GM18867 (cell line): ENCODE measurements at regions not wholly inside any gene's neighbourhood (a gene's known extent, or its start where the extent isn't known, plus 50 kb on each side); places are given as distances from the start of the nearest gene placed in this dataset.
"Not testable (repeated sequence)": the region's sequence is repeated elsewhere in the genome, so short reads cannot be mapped to it uniquely, and the experiment has no call there.

ENCODE experiments used
- ATAC-seq: cut with Tn5 transposase; IDR thresholded peaks from one replicate; pipeline ENCODE4 v1.9.1; 2021; ENCODE audit warnings: mild to moderate bottlenecking, moderate library complexity; ENCODE audit not compliant: unreplicated experiment

DNA sequence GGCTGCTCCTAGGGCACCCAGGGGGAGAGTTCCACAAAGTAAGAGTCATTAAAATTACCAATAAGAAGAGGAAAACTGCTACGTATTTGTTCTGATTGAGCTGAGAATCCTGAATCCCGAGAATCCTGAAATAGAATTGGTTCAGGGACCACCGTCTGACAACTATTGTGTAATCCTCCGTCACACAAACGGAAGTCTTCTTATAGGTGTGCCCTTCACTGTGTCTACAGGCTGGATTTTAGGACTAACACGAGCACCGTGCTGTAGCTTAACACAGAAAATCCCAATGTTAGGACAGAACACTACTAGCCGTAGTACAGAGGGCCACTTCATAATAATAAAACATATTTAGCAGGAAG is 50.6 kb upstream of the RNF182 start:
- ATAC-seq, result no peak

DNA sequence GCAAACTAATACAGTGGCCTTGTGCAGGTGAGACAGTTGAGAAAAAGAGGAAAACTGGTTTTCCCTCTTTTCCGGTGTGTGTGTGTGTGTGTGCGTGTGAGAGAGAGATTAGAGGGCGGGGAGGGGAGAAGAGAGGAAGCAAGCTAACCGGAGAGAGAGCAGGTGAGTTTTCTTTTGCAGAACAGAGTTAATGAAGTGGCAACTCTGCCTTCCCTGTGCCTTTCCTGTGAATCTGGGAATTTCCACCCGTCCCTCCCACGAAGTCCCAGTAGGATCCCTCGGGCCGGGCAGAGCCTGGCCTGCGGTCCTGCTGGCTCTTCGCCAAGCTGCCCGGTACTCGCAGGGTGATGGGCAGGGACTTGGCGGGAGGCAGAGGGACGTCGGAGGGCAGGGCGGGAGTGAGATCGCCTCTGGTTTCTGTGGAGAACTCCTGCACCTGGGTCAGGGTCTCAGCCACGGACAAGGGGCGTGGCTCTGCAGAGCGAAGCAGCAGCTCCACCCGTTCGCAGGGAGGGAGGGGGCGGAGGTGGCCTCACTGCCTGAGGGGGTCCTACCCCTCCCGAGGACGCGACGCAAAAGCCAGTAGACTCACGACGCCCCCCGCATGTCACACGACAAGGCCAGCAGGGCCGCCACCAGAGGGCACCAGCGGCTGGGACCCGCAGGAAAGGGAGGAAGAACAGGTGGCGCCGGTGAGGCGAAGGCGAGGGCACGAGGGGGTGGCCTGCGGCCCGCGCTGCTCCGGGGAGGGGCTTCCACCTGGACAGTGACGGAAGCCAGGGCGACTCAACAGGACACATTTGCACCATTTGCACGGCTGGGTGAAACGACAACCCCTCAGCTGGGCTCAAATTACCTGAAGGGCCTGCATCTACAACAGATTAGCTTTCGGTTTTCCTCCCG is 51.2 kb upstream of the RNF182 start:
- peak; percentile 71 for ATAC-seq

DNA sequence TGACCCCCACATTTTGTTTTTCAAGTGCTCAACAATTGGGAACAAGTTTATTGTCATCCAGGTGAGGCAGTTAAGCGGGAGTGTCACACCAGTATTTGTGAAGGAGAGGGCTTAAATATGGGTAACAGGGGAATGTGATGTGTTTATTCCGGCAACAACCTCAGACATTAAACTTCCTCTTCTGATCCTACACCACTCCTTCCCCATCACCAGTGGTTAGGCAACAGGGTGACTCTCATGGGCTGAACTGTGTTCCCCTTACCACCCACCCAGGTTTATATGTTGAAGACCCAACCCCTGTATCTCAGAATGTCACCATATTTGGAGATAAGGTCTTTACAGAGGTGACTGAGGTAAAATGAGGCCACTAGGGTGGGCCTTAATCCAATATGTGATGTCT is 52.1 kb upstream of the RNF182 start:
- no peak for ATAC-seq

DNA sequence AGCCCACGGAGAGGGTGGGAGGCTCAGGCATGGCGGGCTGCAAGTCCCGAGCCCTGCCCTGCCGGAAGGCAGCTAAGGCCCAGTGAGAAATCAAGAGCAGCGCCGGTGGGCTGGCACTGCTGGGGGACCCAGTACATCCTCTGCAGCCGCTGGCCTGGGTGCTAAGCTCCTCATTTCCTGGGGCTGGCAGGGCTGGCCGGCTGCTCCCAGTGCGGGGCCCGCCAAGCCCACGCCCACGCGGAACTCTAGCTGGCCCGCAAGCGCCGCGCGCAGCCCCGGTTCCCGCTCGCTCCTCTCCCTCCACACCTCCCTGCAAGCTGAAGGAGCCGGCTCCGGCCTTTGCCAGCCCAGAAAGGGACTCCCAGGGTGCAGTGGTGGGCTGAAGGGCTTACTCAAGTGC is 52.7 kb upstream of the RNF182 start:
- ATAC-seq, result not testable (repeated sequence)

DNA sequence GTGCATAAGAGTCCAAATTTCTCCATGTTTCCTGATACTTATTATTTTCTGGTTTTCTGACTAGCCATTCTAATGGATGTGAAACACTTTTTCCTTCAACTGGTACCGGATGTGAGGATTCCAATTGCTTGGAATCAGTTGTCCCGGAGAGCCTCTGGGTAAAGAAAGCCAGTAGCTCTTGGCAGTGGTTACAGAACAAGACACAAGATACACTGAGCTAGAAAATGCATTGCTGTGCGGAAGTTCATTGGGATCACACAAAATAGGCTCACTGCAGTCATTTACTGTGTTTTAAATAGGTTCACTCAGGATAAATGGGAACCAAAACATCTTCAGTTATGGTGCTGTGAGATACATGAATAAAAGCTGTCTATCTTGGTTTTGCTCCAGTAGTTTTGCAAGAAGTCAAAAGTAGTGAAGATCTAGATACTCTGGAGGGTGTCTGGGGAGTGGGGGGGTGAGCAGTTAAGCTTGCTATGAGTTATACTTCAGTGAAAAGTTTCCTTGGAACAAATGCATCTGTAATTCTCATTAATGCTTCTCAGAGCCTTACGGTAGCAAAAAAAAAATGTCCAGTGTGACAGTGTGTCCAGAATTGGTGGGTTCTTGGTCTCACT is 54.4 kb upstream of the RNF182 start:
- no peak for ATAC-seq

DNA sequence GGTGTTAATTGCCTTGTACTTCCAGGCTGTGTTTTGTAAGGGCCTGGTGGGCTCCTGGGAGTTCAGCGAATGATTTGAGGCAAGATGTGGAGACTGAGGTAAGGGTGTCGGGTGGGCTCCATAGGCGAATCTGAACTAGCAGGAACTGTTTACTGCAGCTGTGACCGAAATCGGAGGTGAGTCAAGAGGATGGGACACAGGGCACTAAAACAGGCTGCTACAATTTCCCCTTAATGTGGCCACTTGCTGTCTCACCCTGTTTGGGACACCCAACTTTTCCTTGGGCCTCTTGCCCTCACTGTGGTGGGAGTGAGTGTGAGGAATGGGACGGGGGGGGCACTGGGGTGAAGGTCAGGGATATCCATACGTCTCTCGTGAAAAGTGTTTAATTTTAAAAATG is 53.9 kb upstream of the MCUR1 start:
- no peak for ATAC-seq

DNA sequence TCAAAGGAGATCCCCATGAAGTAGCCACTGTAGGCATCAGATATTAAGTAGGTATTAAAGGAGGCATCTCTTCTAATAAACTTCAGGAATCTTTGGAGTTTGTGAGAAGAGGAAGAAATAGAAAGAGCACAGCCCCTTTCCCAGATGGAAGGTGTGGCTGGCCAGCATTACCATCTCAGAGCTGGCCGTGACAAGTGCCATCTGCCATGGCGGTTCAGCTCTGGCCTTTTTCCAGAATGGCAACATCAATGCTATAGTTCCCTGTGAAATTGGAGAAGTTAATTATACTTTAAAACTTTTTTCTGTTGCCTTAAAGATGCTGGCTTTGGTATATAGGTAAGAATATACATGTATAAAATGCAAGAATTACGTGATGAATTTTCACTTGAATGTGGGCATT is 51.9 kb upstream of the MCUR1 start:
- ATAC-seq, result no peak

DNA sequence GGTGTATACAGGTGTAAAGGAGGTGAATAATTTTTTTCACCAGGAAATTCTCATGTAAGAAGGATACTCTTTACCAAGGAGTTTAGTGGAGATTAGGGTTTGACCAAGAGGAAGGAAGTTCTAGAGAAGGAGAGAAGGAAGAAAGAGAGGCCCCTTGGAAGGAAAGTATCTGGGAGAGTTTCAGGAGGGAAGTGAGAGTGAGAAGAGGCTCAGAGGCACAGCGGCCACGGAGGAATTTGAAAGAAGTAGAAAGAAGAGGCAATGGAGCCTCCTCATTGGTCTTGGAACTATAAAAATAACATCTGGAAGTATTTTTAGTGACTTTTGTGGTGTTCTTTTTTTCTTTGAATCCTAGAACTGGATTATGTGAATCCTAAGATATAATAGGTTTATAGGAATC is 50.8 kb upstream of the MCUR1 start:
- ATAC-seq, result no peak

DNA sequence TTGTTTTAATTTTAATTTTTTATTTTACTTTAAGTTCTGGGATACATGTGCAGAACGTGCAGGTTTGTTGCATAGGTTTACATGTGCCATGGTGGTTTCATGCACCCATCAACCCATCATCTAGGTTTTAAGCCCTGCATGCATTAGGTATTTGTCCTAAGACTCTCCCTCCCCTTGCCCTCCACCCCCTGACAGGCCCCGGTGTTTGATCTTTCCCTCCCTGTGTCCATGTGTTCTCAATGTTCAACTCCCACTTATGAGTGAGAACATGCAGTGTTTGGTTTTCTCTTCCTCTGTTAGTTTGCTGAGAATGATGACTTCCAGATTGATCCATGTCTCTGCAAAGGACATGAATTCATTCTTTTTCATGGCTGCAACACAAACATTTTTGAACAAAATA is 50.3 kb upstream of the MCUR1 start:
- ATAC-seq, result not testable (repeated sequence)
